M059J (cell line): ENCODE measurements at regions not wholly inside any gene's neighbourhood (a gene's known extent, or its start where the extent isn't known, plus 50 kb on each side); places are given as distances from the start of the nearest gene placed in this dataset.
A peak's percentile ranks its signal among the peaks of the same experiment; 100 is the strongest.

Source experiments
- DNase-seq: peaks from one replicate; pipeline ENCODE4 v3.0.0-alpha.2; 2012; ENCODE audit warnings: low read depth

DNA sequence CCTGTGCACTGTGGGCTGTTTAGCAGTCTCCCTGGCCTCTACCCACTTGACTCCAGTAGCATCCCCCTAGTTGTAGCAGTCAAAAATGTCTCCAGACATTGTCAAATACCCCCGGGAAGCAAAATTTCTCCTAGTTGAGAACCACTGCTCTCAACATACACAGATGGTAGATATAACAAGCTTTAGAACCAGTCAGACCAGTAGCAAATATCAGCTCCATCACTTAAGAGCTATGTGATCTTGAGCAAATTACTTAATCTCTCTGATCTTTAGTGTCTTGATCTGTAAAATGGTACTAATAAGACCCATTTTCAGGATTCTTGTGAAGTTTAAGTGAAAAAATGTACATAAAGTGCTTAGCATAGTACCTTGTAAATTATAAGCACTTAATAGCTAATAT lies 96.2 kb downstream of the DUSP6 start:
- no peak for DNase-seq

DNA sequence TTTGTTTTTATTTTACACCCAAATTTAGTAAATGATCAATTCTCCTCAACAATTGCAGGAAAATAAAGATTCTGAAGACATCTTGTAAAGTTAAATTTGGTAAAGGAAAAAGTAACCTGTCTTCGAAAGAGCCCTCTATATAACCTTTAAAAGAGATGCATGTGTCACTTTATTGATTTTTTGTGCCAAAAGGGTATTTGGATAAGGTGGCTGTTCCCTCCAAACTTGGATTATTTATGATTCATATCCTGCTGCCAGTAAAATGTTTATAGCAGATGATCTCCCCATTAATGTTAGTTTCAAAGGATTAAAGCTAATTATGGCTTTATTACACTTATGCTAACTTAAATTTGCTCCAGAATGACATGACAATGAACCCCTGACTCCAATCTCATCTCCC lies 98.8 kb downstream of the DUSP6 start:
- peak; percentile 32 for DNase-seq

DNA sequence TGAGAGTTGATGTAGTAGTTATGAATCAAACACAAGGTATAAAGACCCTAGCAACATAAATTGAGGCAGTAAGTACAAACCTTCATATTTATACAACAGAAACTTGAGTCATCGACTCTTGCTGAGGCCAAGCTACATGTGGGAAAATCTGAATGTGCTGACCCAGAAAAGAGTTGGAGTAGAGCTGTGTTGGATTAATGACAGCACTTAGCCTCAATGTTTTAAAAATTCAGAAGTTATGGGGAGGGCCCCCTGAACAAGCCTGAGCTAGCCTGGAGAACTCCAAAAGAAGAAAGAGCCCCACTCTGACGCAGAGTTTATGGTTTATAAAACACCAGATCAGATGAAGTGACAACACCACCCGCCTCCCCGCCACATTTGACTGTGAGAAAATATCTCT lies 100.0 kb downstream of the DUSP6 start:
- DNase-seq: peak; percentile 71

DNA sequence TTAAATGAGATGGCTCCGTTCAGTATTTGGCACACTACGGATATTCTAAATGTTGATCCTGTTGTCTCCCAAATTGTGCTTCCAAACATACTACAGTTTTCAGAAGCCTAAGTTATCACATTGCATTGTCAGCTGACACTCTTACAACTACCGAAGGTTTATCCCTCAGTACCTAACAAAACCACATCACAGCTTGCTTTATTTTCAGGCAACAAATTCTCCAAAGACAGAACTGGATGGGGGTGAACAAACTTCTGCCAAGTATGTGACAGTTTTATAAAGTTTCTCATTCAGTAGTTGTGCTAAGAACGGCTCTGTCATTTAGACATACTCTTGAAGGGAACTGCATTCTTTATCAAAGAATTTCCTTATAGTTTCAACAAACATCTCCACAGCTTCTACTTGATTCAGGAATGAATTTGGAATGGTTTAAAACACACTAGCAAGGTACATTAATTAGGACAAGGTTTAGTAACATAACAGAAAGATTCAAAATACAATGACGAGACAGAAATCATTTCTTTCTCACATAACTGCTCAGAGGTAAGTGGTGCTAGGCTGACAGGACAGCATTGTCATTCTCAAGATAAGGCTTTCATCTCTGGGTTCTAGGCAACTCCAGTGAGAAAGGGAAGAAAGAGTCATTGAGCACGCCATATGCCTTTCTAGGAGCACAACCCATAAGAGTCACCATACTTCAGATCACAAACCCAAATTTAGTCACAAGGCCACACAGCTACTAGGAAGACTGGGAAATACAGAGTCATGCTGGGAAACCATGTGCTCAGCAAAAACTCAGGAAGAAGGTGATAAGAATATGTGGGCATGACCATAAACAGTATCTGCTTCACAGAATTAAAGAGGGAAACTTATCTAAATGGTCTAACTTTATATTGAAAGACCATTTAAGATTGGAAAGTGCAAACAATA lies 100.7 kb downstream of the DUSP6 start:
- peak; percentile 42 for DNase-seq

DNA sequence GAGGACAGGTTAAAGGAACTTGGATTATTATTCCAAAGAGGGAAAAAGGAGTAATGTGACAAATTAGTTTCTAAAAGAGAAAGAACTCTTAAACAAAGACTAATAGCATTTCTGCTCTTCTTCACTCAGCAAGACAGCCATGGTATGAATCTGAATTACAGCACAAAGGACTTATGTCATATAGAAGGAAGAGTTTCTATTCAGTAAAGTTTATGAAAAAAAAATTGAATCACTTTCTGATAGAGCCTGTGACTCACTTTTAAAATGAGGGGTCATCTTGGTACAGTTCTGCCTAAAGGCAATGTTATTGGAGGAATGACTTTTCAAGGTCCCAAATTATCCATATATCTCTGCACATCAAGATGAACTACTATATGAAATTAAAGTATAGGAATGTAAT lies 101.7 kb downstream of the DUSP6 start:
- DNase-seq: no peak

DNA sequence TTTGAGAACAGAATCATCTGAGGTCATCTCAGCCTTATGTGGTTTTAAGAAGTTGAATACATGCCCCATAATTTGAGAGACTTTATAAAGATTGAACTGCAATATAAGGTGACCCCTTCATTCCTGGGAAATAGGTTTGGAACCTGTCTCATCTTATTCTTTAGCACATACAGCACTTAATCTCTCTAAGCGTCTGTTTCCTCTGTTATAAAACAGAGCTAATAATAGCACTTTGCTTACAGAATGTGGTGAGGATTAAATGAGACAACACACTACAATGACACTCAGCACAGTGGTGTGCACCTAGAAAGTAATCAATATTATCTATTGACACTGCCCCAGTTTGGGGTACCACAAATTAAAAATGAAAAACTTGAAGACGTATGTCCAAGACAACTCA lies 102.1 kb downstream of the DUSP6 start:
- DNase-seq: no peak

DNA sequence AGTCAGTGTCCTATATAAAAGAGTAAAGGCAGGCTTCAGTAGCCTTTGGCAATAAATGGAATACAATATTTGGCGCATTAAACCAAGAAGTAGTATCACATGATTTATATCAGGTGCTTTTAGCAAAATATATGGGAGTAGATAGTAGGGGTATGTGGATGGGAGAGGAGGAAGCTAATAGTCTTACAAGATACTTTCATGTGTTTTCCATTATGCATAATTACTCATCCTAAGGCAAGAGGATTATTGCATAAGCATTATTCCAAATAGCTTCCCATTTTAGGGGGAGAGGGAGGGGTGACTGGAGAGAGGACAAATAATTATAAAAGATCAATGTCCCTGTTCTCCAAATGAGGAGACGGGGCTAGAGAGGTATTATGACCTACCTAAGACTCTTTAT lies 104.3 kb downstream of the DUSP6 start:
- DNase-seq: no peak

DNA sequence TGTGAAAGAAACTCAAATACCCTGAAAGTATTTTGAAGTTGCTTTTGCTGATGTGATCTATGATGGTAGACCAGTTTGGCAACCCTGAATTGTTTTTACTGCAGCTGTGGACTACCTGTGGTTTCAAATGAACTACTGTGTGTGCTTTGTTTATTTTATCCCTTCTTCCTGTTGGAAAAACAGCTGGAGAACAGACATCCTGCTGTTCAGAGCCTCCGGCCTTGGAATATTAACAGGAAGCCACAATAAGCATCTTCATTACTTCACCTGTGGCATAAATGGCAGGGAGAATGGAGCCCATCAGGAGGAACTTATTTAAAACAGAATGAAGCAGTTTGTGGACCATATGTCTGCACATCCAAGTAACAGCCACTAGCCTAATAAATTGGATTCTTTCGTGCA lies 104.8 kb downstream of the DUSP6 start:
- no peak for DNase-seq

DNA sequence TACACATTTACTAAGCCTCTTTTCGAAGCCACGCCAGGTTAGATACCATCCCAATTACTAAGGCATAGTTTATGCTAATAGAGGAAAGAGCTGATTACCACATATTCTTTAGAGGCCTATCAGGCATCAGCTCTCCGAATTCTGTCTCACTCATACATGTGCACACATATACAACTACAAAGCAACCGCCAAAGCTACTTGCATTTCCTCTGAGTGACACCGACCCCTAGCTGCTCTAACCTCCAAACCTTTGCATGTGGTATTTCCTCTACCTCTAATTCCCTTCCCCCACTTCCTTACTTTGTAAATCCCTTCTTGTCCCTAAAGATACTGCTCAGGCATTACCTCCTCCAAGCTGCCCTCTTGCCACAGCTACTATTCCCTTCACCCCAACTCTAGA lies 107.2 kb downstream of the DUSP6 start:
- DNase-seq: peak; percentile 45

DNA sequence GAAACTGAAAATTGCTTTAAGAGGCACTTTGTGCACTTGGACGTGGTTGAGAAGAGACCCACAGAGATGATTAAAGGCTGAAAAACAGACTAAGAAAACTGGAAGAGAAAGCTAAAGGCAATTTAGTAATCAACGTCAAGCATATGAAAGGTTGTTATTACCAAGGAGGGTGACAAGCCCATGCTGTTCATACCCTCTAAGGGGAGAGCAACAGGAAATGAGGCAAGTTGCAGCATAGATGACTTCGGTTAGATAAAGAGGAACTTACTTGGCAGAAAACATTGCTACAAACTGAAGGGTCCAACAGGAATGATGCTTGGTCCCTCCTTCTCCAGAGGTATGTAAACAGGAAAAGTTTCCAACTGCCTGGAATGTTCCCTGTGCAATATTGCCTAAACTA lies 107.8 kb downstream of the DUSP6 start:
- no peak for DNase-seq

DNA sequence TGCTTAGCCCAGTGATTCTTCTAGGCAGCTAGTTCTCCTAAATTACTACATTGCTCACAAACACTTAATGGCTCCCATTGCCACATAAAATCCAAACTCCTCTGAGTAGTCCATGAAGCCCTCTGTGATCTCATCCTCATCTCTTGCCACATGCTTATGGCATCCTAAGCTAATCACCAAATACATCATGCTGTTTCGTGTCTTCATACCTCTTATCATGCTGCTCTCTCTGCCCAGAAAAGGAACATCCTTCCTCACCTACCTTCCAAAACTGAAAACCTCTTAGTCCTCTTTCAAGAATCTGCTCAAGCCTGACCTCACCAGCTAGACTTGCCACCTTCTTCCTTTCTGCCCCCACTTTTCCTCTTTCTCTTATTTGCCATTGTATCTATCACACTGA lies 108.5 kb downstream of the DUSP6 start:
- no peak for DNase-seq

DNA sequence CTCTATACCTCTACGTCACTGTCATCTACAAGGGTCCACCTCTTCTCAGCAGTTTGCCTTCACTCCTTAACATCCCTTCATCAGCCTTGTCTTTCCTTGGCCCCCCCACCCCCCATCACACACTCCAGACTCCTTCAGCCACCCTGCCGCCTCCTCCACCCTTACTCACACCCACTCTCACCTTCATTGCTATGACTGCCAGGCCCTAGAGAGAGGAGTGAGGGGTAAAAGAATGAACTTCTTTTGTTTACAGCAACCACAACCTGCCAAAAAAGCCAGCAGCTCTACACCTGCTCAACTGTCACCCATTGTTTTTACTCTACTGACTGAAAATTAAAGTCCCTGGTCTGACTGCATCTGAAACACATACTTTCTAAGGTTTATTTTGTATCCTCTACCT lies 112.8 kb downstream of the DUSP6 start:
- no peak for DNase-seq

DNA sequence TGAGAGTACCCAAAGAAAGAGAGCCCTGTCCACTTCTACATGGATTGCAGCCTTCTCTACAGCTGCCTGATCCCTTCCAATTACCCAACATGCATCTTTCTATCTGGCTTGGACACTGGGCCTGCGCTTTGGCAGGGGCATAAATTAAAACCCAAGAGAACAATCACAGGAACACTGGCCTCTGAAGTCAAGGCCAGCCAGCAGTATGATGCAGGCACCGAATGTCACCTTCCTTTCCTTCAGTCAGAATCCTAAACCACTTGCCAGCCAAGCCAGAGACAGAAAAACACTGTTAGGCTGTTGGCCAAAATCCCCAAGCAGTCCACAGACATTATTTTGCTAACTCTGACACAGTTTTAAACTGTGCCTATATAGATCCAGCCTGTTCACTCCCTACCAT lies 113.7 kb downstream of the DUSP6 start:
- no peak for DNase-seq

DNA sequence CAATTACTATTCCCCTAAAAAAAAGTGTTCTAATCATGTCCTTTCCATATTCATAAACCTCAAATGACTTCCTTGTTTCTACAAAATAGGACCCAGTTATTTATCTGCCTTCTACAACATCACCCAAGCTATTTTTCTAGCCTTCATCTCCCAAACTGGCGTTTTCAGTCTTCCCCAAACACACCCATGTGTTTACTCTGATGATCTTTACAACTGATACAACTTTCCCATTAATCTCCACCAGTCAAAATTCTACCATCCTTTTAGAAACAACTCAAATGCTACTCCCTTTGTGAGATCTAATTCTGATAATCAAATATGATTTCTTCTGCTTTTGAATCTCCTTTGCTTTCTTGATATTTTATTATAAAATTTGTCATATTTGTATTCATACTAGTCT lies 114.5 kb downstream of the DUSP6 start:
- DNase-seq: no peak

DNA sequence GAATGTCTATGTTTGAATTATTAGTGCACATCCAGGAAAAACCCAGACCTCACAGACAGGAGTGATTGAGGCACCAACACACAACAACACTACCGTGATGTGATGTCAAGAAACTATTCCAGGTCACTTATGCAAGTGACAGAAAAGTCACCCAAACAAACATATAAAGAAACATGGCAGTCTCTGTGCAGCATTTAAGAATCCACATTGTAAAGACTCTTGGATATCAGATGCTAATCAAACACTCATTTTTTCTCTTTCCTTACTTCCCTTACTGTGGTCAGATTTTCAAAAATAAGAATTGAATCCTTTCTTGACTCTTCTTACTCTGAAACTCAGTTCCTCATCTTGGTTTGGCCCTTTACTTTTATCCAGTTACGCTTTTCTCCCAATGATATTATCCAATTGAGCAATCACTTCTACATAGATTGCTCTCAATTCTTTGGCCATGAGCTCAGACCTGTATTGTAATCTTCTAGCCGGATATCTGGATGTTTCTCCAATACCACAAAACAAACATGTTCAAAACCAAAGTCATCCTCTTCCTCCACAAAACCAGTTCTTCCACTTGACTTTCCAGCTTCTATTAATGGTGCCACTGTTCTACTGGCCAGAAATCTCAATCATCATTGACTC lies 115.4 kb downstream of the DUSP6 start:
- DNase-seq: no peak

DNA sequence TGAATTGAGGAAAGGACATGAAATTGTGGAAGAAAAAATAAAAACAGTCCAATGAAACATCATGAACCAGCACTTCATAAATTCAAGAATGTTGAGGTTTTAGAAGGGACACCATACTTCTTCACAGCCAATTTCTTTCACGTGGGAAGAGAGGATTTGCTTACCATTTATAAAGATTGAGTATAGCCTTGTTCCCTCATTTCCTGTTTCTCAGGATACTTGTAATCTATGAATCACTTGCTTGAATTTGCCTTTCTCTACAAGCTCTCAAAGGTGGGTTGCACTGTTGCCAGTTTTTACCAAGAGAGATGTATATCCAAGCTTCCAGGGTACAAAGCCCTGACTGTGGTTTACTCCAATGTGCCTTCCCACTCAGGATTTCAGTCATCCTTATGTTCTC lies 116.1 kb downstream of the DUSP6 start:
- DNase-seq: peak; percentile 57

DNA sequence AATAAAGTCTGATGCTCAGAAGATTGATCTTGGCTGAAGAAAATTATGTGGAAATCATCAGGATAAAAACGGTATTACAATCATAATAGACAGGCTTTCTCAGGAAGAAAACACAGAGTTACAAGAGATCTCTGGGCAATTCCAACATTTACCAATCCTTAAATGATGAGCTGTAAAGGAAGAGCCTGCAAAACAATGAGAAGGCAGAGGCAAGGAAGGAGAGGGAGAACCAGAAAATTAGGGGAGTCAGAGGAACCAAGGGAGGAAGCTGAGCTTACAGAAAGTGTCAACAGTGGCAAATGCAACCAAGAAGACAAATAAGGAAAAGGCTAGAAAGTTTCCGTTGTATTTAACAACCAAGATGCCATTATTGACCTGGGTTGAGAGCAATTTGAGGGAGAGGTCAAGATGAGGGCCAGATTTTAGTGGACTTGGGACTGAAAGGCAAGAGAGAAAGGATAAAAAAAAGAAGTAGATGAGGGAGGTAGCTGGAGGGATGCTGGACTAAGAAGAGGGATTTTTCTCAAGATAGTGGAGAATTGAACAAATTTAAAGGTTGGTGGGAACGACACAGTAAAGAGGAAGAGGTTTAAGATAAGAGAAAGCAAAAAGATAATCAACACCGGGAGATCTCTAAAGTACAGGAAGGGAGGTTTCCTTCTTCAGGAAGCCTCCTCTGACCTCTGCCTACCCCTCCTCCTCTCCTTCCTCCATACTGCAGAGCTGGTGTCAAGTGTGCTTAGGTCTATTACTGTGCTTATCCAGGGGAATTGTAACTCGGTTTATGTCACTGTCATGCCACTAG lies 116.9 kb downstream of the DUSP6 start:
- DNase-seq: no peak

DNA sequence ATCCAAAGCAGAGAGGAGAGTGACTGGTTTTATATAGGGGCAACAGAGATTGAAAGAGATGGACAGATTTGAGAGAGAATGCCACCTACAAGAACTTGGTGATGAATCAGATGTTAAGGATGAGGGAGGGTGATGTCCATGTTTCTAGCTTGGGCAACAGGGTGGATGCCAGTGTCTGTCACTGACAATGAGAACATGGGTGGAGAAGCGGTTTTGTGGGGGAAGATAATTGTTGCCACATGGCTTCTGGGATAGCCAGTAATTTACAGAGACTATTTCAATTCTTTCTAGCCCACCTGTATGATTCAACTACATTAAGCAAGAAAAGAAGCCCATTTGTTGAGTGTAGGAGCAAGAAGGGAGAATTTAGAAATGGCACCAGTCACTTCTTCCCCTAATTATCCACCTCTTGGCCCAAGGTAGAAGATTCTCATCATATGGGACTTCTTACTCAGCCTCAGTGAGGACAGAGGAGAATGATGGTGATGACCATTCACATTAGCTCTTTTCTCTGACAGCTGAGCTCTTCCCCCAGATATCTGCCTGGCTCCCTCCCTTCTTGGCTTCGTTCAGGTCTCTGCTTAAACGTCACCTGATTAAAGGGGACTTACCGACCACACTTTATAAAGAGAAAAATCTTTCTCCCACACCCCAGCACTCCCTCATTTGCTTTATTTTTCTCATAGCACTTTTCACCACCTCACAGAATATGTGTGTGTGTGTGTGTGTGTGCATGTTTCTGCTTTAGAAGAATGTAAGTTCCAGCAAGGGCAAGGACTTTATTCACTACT lies 117.8 kb downstream of the DUSP6 start:
- DNase-seq: no peak

DNA sequence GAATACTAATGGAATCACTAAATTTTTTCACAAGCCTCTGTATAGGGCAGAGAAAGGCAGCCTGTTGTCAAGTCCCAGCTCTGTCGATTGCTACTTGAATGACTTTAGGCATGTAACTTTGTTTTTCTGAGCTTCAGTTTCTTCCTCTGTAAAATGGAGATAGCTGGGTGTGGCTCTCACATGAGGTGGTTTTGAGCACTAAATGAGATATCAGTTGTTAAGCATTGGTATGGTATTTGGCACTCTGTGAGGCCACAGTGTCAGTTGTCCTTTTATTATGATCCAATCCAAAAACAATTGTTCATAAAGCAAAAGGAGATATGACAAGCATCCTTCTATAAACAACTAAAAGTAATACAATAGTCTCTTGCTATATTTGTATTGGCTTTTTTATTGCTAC lies 120.6 kb downstream of the DUSP6 start:
- DNase-seq: no peak

DNA sequence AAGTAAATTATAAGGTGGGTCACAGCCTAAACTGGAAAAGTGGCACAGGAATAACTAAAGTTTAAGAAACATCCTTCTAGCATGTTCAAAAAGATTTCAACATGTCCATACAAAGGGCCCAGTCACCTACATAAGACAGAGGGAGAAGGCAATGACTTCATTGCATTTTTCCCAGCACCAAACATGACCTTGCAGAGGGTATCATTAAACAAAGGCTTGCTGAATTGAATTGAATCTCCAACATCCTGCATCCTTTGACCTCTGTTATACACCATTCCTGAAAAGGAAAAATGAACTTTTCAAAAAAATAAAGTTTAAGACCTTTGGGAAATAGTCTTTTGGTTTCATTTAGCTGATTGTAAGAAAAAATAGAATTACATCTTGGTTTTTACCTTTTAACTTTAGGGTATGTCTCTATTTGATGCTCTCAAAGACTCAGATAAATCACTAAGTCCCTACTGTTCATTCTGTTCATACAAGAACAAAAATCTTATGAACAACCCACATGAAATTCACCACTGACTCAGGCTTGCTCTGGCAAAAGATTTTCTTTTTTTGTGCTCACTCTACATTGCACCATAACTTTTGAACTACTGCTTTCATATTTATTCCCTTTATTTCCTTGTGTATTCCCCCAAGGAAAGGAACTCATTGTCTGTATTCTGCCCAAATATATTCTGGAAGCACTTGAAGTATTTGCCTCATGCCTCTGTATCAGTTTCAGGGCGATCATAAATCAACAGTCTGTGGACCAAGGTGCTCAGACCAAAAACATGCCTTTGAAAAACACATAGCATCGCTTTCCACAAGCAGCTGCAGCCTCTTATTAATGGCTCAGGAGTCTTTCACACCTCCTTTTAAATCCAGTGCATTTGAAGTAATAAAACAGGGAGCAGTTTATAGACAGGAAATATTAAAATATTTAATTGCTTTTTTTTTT lies 121.7 kb downstream of the DUSP6 start:
- DNase-seq: no peak

DNA sequence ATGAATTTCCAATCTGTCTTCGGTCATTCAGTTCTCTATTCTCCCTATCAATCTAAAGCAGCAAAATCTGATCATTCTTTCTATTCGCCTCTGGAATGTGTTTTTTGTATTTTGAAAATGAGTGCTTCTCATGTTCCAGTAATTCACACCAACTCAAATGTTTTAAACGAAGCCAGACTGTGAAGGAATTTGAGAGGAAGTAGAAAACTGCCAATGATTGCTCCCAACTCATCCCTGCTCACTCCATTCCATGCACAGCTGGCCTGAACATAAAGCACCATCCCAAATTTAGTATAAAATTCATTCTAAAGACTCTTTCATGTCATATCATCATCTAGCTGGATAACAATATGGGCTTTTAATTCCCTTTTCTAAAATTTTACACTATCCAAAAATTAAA lies 123.8 kb downstream of the DUSP6 start:
- no peak for DNase-seq
